COLO668 (cell line): ENCODE measurements at regions not wholly inside any gene's neighbourhood (a gene's known extent, or its start where the extent isn't known, plus 50 kb on each side); places are given as distances from the start of the nearest gene placed in this dataset.

Experiments
- DNase-seq: peaks from one replicate; lab custom pipeline; 2025; ENCODE audit not compliant: unreplicated experiment; lab: John Stamatoyannopoulos, UW

DNA sequence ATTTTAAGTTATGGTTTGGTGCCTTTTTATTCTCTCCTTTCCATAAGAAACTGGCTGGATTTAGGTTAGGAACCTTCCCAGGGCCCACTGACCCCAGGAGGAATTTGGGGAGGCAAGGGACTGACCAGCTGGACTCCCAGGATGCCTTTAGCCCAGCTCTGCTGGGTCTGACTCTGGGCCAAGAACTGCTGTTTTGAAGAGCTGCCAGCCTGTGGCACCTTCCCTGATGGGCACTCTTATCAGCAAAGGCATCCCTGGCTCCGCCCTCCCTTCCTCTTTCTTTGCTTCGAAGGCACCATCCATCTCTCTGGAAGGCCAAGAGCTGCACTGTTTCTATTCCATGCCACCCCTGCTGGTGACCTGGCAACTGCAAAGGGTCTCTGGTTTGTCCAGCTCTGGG, 174.7 kb downstream of the POU4F1 start:
- DNase-seq, result no peak

DNA sequence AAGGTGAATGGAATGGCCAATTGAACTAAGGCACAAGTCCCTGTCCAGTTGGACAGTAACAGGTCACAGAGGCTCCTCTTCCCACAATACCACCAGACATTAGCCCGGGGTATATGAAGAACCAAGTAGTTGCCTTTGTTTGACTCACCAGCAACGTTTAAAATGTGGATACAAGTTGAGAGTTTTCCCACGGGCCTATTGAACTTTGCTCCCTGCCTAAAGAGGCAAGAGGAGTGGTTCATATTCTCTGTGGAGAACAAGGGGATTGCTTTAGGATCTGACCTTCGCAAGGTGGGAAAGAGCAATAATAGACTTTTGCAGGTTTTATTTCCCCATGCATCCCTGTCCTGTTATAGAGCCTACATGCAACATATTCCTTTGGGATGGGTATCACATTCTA, 177.2 kb downstream of the POU4F1 start:
- DNase-seq, result no peak

GRCh38 chr13:78420814-78421213, 182.5 kb downstream of the POU4F1 start:
- DNase-seq, result no peak

DNA sequence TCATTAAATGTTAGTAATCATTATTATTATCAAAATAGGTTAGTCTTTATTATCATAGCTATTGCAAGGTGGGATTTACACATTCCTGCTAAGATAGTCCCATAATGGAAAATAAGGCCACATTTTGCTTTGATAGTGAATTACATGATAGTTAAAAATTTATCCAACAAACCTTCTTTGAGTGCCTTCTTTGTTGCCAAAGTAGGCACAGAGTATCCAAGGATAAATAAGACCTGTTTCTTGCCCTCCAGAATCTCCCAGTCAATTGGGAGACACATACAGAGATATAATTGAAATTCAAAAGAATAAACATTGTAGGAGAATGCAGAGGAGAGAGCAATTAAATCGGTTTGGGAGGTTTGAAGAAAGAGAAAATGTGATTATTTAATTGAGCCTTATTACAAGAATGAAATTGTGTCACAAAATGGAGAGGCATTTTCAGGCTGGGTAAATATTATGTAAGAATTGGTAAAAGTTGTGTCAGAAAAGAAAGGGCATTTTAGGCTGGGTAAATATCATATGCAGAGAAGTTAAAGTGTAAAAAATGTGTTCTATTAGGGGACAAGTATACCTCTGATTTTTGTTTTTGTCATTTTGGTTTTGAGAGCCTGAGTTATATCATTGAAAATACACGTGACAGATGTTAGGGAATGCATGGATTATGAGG, 189.3 kb downstream of the POU4F1 start:
- DNase-seq, result no peak

DNA sequence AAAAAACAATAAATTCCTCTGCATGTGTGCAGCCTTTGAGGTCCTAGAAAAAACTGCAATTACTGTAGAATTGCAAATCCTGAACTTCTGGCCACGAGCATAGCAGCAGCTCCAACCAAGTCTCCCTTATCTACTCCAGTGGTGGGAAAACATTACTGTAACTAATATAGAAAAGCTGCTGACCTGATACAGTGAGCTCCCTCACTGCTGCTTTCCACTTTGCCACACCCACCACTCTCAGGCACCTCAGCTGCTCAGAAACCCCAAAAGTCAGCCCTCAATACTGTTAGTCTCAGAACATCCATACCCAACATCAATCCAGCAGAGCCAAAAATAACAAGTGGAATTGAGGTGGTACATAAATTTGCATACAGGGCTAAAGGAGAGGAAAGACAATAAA, 192.5 kb downstream of the POU4F1 start:
- no peak for DNase-seq

DNA sequence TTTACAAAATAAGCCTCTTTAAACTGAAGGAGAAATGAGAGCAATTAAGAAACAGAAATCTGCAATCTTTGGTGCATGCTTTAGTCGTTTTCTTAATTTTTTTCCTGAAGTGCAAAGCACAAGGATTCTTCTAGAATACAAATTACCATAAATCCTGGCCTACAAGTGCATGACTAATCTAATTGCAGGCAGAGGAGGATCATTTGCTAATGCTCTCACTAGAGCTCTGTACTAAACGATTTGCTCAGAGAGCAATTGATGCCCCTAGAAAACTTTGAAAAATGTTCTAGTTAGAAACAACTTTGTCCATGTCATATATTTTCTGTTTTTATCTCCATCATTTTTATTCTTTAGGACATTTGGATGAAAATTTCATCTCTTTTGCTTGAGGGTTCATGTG, 193.2 kb downstream of the POU4F1 start:
- DNase-seq, result no peak

GRCh38 chr13:78409172-78409571, 194.2 kb downstream of the POU4F1 start:
- no peak for DNase-seq

- DNase-seq, result no peak
Measured at GRCh38 chr13:78404846-78405360, 198.4 kb downstream of the POU4F1 start.

DNA sequence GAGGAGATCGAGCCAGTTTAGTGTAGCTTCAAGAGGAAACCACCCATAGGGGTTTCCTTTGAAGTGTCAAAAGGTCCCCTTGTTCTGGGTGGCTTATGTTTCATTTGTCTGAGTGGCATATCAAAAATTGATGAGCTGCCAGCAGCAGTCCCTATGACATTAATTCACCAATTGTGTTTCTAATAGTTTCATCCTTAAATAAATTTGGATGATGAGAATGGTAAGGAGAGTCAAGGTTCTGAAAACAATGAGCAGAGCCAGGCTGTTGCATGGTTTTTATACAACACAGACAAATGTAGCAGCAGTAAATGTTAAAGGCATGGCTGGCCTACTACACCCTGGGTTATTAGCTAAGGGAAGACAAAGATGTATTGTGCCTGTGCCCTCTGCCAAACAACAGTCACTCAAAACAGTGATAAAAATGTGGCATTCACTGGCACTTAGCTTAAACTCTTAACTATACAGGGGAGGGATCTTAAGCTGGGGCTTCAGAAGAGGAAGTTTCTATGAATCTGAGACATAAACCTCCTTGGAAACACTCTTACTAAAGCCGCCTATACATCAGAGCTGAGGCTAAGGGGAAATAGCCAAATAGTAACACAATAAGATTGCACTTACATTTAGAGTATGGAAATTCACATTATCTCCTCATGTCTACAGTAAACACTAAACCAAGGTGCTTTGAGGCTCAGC, 200.5 kb downstream of the POU4F1 start:
- DNase-seq, result no peak

DNA sequence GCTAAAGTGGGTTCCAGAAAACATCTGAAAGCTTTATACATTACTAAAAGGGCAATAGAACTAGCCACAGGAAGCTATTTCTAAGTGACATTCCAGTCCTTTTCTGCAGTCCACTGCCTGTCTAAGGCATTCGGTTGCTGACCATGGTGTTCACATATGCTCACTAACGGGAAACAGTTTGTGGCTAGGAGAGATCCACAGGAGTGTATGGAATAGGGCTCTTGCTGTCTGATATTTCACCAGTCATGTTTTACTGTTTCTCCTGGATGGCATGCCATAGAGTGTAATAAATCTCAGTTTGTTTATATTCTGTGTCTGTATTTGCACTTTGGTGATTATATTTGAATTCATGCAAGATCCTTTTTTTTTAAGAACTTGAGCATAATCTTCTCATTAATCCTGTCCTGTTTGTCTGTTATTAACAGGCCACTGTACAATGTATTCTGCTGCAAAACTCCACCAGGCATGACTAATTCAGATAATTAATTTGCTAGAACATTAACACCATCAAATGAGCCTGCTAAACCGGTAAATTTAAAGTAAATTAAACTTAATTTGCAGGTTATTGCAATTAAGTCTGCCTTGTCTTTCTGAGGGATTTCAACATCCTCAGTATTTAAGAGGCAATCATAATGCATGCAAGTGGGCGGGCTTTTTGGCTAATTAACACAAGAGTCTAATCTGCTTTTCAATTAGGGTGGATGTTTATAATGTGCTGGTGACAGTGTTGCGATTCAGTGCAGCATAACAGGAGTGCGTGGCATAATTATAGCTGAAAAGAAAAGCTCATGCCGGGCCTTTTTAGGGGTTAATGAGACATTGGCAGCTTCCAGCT, 201.3 kb downstream of the POU4F1 start:
- no peak for DNase-seq

DNA sequence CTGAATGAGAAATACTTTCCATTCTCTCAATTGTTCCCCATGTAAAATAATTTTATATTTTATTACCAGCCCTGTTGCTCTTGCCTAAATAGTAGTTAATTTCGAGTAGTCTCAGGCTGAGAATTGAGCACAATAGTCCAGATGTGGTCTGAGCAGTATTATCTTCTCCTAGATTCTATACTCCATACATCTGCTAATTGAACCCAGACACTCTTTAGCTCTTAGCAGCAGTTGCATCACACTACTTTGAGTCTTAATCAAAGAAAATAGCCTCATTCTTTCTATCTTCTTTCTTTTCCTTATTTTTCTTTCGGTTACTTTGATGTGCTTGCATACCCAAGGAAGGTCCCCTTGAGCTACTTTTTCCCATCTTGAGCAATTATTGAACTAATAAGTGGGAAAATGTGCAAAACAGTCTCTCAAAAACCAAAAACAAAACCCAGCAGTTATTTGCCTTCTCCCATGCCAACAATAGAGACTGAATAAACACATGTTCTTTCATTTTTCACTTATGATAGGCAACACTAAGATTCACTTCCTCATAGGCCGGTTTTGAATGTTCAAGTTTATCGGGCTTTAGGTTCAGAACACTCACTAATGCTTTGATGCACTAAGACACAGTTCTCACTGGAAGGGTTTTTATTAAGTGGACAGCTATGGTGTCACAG, 204.5 kb downstream of the POU4F1 start:
- no peak for DNase-seq

DNA sequence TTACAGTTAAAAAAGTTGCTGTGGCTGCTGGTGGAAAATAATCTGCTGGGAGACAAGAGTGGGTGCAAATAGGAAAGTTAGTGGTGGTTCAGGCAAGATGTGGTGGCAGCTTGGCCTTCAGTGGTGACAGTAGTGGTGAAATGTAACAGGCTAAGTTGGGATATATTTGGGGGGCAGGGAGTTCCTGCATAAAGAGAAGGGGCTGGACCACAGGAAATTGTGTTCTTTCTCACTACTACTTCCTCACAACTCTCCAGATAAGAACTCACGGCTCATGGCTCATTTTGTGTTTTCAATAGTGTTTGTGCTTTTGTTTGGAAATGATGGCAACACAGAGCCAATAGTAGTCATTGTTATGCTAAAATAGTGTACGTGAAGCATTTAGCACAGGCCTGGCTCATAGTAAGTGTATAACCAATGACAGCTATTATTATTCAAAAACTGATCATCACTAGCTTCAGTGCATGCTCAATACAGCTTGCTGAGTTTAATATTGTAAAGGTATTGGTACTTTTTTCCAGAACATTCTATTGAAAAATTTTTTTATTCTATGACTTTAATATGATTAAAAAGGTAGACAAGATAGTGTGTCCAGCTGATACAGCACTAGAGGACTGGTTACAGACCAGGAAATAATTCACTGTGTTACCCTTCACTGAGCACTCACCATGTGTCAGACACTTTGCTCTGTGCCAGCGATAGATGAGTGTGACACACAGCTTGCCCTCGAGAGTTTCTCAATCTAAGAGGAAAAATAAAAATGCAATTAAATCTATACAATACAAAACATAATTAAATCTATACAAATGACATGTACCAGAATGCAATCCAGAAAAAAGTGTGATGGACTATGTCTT, 209.8 kb downstream of the POU4F1 start:
- no peak for DNase-seq

DNA sequence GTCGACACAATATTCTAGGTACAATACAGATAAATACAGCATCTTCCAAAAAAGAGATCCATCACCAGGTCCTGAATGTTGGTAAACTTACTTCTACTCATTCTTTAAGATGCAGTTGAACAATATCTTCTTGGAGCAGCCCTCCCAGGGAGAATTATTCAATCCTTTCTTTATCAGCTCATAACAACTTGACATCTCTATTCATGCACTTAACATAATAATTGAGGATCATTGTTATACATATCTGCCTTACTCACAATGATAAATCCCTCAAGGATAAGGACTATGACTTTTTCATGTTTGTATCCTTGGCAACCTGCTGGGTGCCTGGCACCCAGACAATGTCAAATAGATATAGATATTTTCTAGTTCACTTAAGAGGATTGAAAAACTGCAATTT, 219.5 kb downstream of the POU4F1 start:
- DNase-seq, result no peak

GRCh38 chr13:78383071-78383484, 220.3 kb downstream of the POU4F1 start:
- DNase-seq, result no peak

- DNase-seq, result no peak
Measured at GRCh38 chr13:78382491-78382890, 220.9 kb downstream of the POU4F1 start.

GRCh38 chr13:78376822-78377221, 226.5 kb downstream of the POU4F1 start:
- DNase-seq, result no peak

DNA sequence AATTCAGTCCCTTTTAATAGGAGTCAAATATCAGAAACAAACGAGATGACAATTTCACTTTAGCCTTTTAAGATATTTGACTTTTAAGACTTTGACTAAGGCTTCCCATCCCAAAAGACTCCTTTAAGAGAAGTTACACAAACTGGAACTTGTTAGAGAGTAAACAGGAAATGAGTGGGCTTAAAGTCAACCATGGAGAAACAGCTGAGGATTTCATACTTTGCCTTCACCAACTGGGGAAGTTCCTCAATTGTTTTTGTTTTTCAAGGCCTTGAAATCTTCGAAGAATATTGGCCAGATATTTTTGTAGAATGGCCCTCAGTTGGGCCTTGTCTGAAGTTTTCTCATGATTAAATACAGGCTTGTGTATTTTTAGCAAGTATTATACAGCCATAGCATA, 227.3 kb downstream of the POU4F1 start:
- no peak for DNase-seq

- DNase-seq, result no peak
Measured at GRCh38 chr13:78372581-78372980, 230.8 kb downstream of the POU4F1 start.

DNA sequence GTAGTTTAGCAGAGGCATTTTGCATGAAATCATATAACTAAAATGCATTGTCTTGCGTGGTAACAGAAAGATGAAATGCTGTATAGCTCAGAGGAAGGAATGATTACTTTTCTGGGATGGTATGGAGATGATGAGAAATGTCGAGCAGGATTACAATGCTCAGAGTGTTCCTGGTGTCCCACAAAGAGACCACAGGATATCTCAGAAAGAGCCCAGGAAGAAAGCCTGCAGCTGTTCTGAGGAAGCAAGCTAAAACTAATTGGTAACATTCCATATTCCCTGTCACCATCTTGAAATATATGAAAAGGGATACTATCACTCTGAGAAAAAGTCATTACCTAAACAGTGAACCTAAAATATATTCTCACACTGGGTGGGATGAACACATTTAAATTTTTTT, 233.1 kb downstream of the POU4F1 start:
- DNase-seq, result no peak

DNA sequence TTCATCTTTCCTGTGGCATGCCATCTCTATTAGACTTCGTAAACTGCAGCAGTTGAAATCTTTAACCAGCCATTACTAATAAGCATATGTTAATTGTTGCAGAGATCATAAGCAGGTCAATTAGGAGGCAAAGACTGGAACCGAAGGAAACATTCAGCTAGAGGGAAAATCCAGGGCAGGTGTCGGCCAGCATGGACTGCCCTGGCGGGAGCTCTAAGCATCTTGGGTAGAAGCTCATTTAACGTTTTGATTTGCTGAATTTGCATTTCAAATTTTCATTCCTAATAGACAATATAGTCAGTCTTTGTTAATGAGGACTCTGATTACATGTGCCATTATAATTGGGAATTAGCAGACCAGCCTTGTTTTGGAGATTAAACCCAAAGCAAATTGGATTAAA, 238.6 kb downstream of the POU4F1 start:
- no peak for DNase-seq
